ENCODE measurements at regions not wholly inside any gene's neighbourhood (a gene's known extent, or its start where the extent isn't known, plus 50 kb on each side); places are given as distances from the start of the nearest gene placed in this dataset.
"Not testable (repeated sequence)": the region's sequence is repeated elsewhere in the genome, so short reads cannot be mapped to it uniquely, and the experiment has no call there.

DNA sequence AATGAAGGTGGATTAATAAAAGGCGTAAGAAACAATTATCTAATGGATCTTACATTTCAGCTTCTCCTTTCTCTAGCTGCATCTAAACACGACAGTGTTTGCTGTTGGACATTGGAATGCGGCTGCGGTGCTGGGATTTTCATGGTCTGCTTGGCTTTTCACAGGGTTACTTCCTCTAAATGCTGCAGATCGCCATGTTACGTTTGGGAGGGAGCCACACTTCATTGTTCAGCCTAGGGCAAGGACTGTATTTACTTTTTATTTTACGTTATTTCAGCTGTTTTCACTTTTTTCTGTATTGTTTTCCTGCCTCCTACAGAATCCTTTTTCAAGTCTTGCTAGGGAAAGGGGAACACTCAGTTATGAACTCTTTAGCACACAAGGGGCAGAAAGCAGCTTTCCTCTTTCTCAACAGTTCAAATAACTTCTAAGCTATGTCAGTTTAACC lies 97.9 kb upstream of the MTHFD1L start:
- no peak for DNase-seq (ENCODE audit: low spot score)

DNA sequence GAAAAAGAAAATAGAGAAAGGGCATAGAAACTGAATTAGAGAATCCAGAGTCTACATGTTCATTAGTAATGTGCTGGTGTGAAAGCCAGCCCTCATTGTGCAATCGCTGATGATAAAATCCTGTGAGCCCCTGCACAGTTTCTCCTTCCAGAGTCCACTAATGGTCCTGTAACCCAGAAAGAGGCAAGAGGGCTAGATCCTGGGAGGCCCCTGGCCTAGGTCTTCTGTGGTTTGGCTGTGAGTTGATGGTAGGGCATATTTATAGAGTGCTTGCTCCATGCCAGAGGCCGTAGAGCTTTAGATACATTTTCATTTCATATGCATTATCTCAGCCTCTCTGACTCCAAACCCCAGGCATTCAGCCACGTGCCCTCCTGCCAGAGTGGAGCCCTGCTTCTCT lies 94.9 kb upstream of the MTHFD1L start:
- DNase-seq (ENCODE audit: low spot score) = no peak

DNA sequence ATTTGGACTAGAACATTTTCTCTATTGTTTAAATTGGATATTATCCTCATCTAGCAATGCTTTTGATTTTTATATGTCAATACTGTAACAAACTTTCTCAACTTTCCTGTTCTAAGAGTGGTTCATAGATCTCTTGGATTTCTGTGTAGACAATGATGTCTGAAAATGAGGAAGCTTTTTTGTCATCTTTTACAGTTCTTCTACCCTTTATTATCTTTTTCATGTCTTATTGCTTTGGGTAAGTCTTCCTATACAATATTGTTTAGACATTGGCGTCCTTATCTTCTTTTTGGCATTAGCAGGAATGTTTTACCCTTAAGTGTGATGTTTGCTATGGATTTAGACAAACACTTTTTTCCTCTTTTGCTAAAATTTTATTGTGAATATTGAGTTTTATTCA lies 91.5 kb upstream of the MTHFD1L start:
- no peak for DNase-seq (ENCODE audit: low spot score)

DNA sequence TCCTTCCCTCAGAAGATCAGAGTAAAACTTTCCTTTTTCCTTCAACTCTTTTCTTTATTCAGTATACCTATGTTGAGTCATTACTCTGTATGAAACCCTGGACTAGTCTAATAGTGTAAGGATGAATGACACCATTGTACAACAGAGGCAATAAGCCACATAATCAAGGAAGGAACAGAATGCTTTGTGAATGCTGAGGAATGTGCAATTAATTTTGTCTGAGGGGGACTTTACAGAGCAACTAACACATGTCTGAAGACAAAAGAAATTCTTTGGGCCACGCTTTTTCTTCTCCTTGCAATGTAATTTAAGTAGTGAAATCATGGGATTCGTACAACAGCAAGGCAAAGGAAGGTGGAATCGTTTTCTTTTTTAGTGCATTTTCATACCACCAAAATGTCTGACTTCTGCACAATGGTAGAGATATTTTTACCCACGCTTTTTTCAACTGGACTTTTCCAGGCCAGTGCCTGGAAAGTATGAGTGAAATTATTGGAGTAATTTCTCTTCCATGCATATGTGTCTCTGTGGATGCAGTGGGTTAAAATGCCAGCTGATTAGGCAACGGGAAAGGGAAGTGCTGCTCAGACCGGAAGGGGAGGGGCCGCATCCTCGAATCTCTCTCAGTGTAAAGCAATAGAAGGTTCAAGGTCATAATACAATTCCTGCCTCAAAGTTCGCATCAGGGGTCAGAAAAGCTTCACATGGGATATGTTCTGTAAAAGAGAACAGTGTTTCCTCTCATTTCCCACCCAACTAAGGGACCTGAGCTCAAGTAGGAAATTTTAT lies 89.9 kb upstream of the MTHFD1L start:
- peak; percentile 79 for DNase-seq (ENCODE audit: low spot score)

DNA sequence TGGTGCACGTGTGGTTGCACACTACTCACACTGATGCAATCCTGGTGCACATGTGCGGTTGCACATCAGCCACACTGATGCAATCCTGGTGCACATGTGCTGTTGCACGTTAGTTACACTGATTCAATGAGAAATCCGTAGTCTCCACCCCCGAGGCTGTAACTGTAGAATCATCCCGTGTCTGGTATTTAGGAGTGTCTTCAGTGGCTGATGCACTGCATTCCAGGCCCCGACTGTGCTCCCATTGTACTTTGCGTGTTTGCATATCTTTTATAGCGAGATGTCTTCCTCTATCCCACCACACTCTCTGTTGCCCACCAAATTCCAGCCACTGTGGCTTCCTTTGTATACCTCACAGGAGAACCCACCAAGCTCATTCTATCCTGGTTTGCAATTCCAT lies 87.8 kb upstream of the MTHFD1L start:
- DNase-seq (ENCODE audit: low spot score) = no peak

GRCh38 chr6:150783813-150784212 lies 81.7 kb upstream of the MTHFD1L start:
- DNase-seq (ENCODE audit: low spot score) = no peak

- no peak for DNase-seq (ENCODE audit: low spot score)
Observed at GRCh38 chr6:150787429-150787828, 78.1 kb upstream of the MTHFD1L start.

- no peak for DNase-seq (ENCODE audit: low spot score)
Observed at GRCh38 chr6:150788089-150788488, 77.4 kb upstream of the MTHFD1L start.

DNA sequence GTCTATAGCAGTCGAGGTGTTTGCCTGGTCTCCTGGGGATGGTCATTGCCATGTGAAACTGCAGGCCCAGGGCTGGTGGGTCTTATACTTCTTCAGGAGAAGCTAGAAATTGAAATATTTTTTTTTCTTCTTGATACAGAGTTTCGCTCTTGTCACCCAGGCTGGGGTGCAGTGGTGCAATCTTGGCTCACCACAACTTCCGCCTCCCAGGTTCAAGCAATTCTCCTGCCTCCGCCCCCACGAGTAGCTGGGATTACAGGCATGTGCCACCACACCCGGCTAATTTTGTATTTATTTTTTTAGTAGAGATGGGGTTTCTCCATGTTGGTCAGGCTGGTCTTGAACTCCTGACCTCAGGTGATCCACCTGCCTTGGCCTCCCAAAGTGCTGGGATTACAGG lies 75.6 kb upstream of the MTHFD1L start:
- not testable (repeated sequence) for DNase-seq (ENCODE audit: low spot score)

- no peak for DNase-seq (ENCODE audit: low spot score)
Observed at GRCh38 chr6:150791717-150792116, 73.8 kb upstream of the MTHFD1L start.

- DNase-seq (ENCODE audit: low spot score) = no peak
Observed at GRCh38 chr6:150797949-150798348, 67.6 kb upstream of the MTHFD1L start.

- DNase-seq (ENCODE audit: low spot score) = no peak
Observed at GRCh38 chr6:150799276-150799805, 66.2 kb upstream of the MTHFD1L start.

DNA sequence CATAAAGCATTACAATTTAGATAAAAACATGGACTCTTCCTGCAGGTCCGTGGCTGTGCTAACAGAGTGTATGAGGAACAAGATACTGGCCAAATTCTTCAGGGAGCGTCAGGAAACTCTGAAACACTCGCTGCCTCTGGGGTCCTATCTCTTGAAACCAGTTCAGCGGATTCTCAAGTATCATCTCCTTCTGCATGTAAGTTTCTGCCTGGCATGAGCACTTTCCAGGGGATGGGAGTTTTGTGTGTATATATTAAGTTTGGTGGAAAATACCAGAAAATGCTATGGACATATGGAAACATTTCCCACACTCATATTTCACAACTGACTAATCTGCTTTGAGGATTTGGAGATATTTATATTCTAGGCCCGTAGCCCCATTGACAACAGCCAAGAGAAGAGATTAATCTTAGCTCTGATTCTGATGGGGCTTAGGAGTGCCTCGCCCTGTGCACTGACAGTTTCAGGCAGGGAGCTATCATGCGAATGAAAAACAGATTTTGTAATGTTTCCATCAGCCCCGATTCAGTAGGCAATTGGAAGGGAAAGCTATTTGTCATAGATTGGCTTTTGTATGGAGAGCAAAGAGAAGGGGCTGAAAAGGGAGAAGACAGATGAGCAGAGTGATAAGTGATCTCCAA lies 64.7 kb upstream of the MTHFD1L start:
- DNase-seq (ENCODE audit: low spot score) = no peak

DNA sequence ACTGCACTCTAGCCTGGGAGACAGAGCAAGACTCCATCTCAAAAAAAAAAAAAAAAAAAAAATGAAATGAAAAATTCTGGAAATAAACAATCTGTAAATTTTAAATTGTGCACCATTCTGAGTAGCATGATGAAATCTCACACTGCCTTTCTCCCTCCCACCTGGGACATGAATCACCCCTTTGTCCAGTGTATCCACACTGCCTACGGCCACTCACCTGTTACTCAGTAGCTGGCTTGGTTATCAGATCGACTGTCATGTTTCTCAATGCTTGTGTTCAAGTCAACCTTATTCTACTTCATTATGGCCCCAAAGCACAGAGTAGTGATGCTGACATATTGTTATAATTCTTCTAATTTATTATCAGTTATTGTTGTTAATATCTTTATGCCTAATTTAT lies 58.7 kb upstream of the MTHFD1L start:
- DNase-seq (ENCODE audit: low spot score) = no peak

DNA sequence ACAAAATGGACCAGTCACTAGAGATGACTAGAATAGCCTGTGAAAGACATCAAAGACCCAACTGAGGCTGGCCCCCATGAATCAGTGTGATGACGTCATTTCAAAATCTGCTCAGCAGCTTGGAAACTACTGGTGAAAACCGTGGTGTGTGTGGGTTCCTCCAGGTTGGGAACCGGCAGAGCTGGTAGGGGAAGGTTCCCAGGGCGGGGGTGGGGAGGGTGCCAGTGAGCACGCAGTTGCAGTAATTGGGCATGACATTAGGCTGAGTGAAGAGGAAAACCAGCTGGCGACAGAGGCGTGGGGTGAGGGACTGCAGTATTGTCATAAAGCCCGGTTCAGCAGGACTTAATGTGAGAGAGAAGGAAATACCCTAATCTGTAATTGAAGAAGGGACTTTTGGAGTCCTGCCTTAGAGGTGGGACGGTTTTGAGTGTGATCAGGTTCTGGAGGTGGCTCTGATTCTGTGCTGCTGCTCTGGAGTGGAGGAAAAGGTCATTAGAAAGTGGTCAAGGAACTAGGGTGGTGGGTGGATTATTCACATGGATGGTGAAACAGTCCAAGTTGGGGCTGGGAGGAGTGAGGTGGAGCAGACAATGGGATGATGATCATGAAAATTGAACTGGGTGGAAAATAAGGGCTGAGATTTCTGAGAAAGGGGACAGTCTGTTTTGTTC lies 52.0 kb upstream of the MTHFD1L start:
- peak; percentile 27 for DNase-seq (ENCODE audit: low spot score)

DNA sequence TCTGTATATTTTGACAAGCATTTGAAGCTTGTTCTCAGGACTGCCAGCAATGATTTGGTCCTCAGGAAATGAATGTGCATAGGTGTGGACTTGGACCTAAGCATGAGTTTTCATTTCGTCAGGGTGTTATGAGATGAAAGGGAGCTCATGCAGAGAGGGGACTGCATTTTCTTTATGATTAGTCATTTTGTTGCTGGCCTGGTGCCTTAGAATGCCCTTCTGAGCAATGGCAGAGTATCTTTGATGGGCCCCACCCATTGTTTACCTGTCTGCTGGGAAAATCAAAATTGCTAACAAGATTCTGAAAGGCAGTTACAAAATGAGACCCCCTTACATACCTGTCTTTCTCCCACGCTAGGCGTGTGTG lies 51.5 kb upstream of the MTHFD1L start:
- DNase-seq (ENCODE audit: low spot score) = peak; percentile 39

All from kidney capillary endothelial cell (primary cell).